ENCODE measurements at regions not wholly inside any gene's neighbourhood (a gene's known extent, or its start where the extent isn't known, plus 50 kb on each side); places are given as distances from the start of the nearest gene placed in this dataset.

- H3K9me3 ChIP-seq = peaks cover 0 to 33% (median 2%) of the 10 kb centered on the region in 11 donors
- no peak for ATAC-seq
- H3K27me3 ChIP-seq = no peaks in the 10 kb centered on the region
- DNase-seq = no peak
- no peaks in the 10 kb centered on the region for H3K36me3 ChIP-seq
- WGBS, 2 donors = 66 to 68% methylated on average over 1 of the region's 1 CpG
- H3K4me1 ChIP-seq = no peaks in the 10 kb centered on the region
- no peak overlapping the region for H3K4me3 ChIP-seq
- TF ChIP-seq CTCF (IDR thresholded peaks at IDR 0.05) = no peak
- intact Hi-C loops (cut with DNase I) = no loop called here
- no peak overlapping the region for H3K27ac ChIP-seq
Observed at GRCh38 chr4:75308049-75308448, 206.2 kb downstream of the RCHY1 start.

GRCh38 chr4:75306506-75306905 lies 207.7 kb downstream of the RCHY1 start:
- Histone ChIP-seq H3K4me3 (no peak overlapping the region), H3K9me3 (peaks cover 0 to 20% (median 0%) of the 10 kb centered on the region in 11 donors), H3K36me3 (no peaks in the 10 kb centered on the region), H3K4me1 (no peaks in the 10 kb centered on the region), H3K27me3 (no peaks in the 10 kb centered on the region), H3K27ac (no peak overlapping the region)
- intact Hi-C loops (cut with DNase I) = no loop called here
- TF ChIP-seq CTCF (IDR thresholded peaks at IDR 0.05) = no peak
- 74 to 75% methylated on average over 3 of the region's 3 CpGs for WGBS, 2 donors
- ATAC-seq (no peak), DNase-seq (no peak)

- intact Hi-C loops (cut with DNase I) = no loop called here
- Histone ChIP-seq H3K27ac (no peak overlapping the region), H3K27me3 (no peaks in the 10 kb centered on the region), H3K9me3 (peaks cover 0 to 14% (median 0%) of the 10 kb centered on the region in 11 donors), H3K4me1 (no peaks in the 10 kb centered on the region), H3K36me3 (no peaks in the 10 kb centered on the region), H3K4me3 (no peak overlapping the region)
- 63 to 68% methylated on average over 2 of the region's 2 CpGs for WGBS, 2 donors
- no peak for DNase-seq
- no peak for ATAC-seq
- TF ChIP-seq CTCF (IDR thresholded peaks at IDR 0.05) = no peak
Observed at GRCh38 chr4:75302648-75303047, 211.6 kb downstream of the RCHY1 start.

- ATAC-seq (peak in 1 of 8 donors; percentile 33), DNase-seq (no peak)
- Histone ChIP-seq H3K27ac (no peak overlapping the region), H3K27me3 (no peaks in the 10 kb centered on the region), H3K4me3 (no peak overlapping the region), H3K9me3 (peaks cover 0 to 13% (median 0%) of the 10 kb centered on the region in 11 donors), H3K4me1 (no peaks in the 10 kb centered on the region), H3K36me3 (no peaks in the 10 kb centered on the region)
- WGBS, 2 donors = 37 to 40% methylated on average over 7 of the region's 7 CpGs
- TF ChIP-seq CTCF (IDR thresholded peaks at IDR 0.05) = peak in 7 of 9 donors; percentile 17 to 42 (median 33)
- intact Hi-C loops (cut with DNase I) = loop anchor here in 2 of 10 donors (10.0 kb wide), 2 partner anchors 355 to 415 kb away; partner anchors contain the start of gene PARM1 (in 1 of the 2)
Observed at GRCh38 chr4:75289914-75290582, 224.2 kb downstream of the RCHY1 start.

All from heart right ventricle (tissue), 16 donors.